ENCODE measurements at regions not wholly inside any gene's neighbourhood (a gene's known extent, or its start where the extent isn't known, plus 50 kb on each side); places are given as distances from the start of the nearest gene placed in this dataset.

DNA sequence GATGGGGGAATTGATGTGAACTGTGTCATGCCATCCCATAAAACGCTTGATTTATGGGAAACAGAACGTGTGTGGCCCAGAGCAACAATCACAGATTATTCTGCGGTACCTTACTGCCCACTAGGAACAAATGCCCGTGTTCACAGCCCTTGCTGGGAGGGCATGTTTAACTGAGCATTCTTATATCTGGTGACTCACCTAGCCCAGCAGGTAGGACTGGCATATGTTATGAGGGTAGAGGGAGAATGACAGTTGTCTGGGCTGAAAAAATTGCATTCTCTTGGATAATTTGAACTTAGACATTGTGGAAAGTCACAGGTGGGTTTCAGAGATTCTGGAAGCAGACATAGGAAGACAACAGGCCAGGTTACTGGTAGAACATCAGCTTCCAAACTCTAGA is 460.6 kb downstream of the DMRT2 start:
- TF ChIP-seq EZH2 (IDR thresholded peaks at IDR 0.05; ENCODE audit: low read length): no peak
- TF ChIP-seq, protein P1, sequence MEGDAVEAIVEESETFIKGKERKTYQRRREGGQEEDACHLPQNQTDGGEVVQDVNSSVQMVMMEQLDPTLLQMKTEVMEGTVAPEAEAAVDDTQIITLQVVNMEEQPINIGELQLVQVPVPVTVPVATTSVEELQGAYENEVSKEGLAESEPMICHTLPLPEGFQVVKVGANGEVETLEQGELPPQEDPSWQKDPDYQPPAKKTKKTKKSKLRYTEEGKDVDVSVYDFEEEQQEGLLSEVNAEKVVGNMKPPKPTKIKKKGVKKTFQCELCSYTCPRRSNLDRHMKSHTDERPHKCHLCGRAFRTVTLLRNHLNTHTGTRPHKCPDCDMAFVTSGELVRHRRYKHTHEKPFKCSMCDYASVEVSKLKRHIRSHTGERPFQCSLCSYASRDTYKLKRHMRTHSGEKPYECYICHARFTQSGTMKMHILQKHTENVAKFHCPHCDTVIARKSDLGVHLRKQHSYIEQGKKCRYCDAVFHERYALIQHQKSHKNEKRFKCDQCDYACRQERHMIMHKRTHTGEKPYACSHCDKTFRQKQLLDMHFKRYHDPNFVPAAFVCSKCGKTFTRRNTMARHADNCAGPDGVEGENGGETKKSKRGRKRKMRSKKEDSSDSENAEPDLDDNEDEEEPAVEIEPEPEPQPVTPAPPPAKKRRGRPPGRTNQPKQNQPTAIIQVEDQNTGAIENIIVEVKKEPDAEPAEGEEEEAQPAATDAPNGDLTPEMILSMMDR (optimal IDR thresholded peaks at IDR 0.05 in 1 of 3, IDR thresholded peaks at IDR 0.05 in 1 of 3, conservative IDR thresholded peaks at IDR 0.05 in 1 of 3; ENCODE audit: extremely low read depth in 1 of 3, insufficient read depth in 2 of 3, low read length in 3 of 3): no peak
